C4-2B (cell line): ENCODE measurements at regions not wholly inside any gene's neighbourhood (a gene's known extent, or its start where the extent isn't known, plus 50 kb on each side); places are given as distances from the start of the nearest gene placed in this dataset.

Experiments used
- H3K27ac ChIP-seq: fragments of 450-650 bp; 2 replicates; pipeline ENCODE4 v1.5.1; 2017
- CTCF ChIP-seq: fragments of 450-650 bp; conservative IDR thresholded peaks from 2 replicates; pipeline ENCODE4 v1.5.1; 2017; ENCODE audit warnings: mild to moderate bottlenecking
- ZFX ChIP-seq: fragments of 450-650 bp; IDR thresholded peaks from 2 replicates; pipeline ENCODE4 v1.6.1; 2017

- TF ChIP-seq CTCF (no peak), ZFX (no peak)
- no peak overlapping the region for H3K27ac ChIP-seq
Observed at GRCh38 chr14:80116157-80116556, 95.1 kb downstream of the DIO2 start.

- no peak overlapping the region for H3K27ac ChIP-seq
- no peak for TF ChIP-seq CTCF
- no peak for TF ChIP-seq ZFX
Observed at GRCh38 chr14:80110721-80111120, 100.6 kb downstream of the DIO2 start.

GRCh38 chr14:80109055-80109454 is 102.2 kb downstream of the DIO2 start:
- no peak overlapping the region for H3K27ac ChIP-seq
- TF ChIP-seq ZFX, result no peak
- no peak for TF ChIP-seq CTCF

GRCh38 chr14:80108430-80108829 is 102.9 kb downstream of the DIO2 start:
- TF ChIP-seq ZFX, result no peak
- TF ChIP-seq CTCF, result no peak
- no peak overlapping the region for H3K27ac ChIP-seq

DNA sequence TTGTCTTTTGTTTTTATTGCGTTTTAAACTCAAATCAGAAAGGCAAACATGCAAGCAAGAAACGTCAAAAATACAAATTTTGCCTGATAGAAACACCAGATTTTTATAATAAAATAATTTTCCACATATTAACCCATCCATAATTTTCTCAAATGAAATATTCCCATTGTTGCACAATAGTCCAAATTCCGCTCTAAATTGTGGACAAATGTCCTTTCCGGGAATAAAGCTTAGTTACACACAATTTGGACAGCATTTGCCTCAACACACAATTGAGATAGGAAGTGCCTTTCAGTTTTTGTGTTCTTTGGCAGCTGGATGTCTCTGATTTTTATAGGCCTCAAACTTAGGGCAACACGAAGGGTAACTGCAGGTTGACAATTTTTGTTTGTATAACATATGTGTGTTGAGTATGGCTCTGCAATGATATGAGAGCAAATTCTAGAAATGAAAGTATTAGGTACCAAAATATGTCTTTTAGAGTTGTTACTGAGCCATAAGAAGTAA is 105.8 kb downstream of the DIO2 start:
- TF ChIP-seq ZFX (no peak), CTCF (no peak)

GRCh38 chr14:80101835-80102234 is 109.5 kb downstream of the DIO2 start:
- no peak overlapping the region for H3K27ac ChIP-seq
- TF ChIP-seq CTCF, result no peak
- TF ChIP-seq ZFX, result no peak

More for the DNA sequence above, 105.8 kb downstream of the DIO2 start:
- no peak overlapping the region for H3K27ac ChIP-seq

DNA sequence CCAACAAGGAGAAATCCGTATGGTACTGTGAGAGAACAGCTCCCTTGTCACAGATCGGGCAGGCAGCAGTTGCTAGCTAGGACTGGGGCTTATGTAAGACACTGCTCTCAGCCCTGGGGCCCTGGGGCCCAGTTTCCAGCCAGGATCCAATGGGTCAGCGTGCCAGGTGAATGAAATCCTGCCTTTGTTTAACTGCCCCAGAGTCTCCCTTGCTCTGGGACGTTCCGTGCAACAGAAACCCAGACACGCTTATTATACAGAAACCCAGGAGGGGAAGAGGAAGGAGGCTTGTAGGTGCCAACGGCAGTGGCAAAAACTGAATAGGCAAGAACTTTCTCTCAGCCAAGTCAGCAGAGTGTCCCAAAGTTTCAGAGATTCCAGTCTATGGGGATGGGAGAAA is 110.6 kb downstream of the DIO2 start:
- no peak overlapping the region for H3K27ac ChIP-seq
- TF ChIP-seq CTCF (no peak), ZFX (no peak)
